GM18951 (cell line): ENCODE measurements at regions not wholly inside any gene's neighbourhood (a gene's known extent, or its start where the extent isn't known, plus 50 kb on each side); places are given as distances from the start of the nearest gene placed in this dataset.

Source experiments
- POLR2A ChIP-seq: IDR thresholded peaks from 4 replicates; pipeline ENCODE4 v1.6.1; 2011; ENCODE audit warnings: mild to moderate bottlenecking; ENCODE audit not compliant: insufficient read length, insufficient read depth; ENCODE audit errors: extremely low read depth
- in situ Hi-C: fragments of 300-500 bp; cut with MboI; formaldehyde crosslinking; loops from one replicate; pipeline ENCODE4 v1.12.0; 2022; ENCODE audit warnings: low sequenced_read_pairs, mixed read lengths, inconsistent platforms; ENCODE audit not compliant: unreplicated experiment

- TF ChIP-seq POLR2A: no peak
- in situ Hi-C loops: no loop called here
These were observed 546.1 kb downstream of the SUCLA2 start for GRCh38 chr13:47454986-47455385.

GRCh38 chr13:47437406-47437805 lies 540.6 kb upstream of the HTR2A start:
- no peak for TF ChIP-seq POLR2A
- in situ Hi-C loops: no loop called here

GRCh38 chr13:47433461-47434005 lies 536.7 kb upstream of the HTR2A start:
- TF ChIP-seq POLR2A: no peak
- in situ Hi-C loops: no loop called here

- TF ChIP-seq POLR2A: no peak
- in situ Hi-C loops: no loop called here
These were observed 529.4 kb upstream of the HTR2A start for GRCh38 chr13:47426126-47426849.

- TF ChIP-seq POLR2A: no peak
- in situ Hi-C loops: no loop called here
These were observed 524.7 kb upstream of the HTR2A start for GRCh38 chr13:47421525-47421924.

GRCh38 chr13:47420568-47420967 lies 523.7 kb upstream of the HTR2A start:
- in situ Hi-C loops: no loop called here
- no peak for TF ChIP-seq POLR2A

GRCh38 chr13:47420020-47420419 lies 523.2 kb upstream of the HTR2A start:
- in situ Hi-C loops: no loop called here
- TF ChIP-seq POLR2A: no peak

- no peak for TF ChIP-seq POLR2A
- in situ Hi-C loops: no loop called here
These were observed 521.5 kb upstream of the HTR2A start for GRCh38 chr13:47418206-47418920.

GRCh38 chr13:47417485-47417884 lies 520.6 kb upstream of the HTR2A start:
- in situ Hi-C loops: no loop called here
- no peak for TF ChIP-seq POLR2A

GRCh38 chr13:47415048-47415447 lies 518.2 kb upstream of the HTR2A start:
- in situ Hi-C loops: no loop called here

GRCh38 chr13:47413526-47413925 lies 516.7 kb upstream of the HTR2A start:
- in situ Hi-C loops: no loop called here
- no peak for TF ChIP-seq POLR2A

More at GRCh38 chr13:47415048-47415447, 518.2 kb upstream of the HTR2A start:
- TF ChIP-seq POLR2A: no peak

GRCh38 chr13:47413112-47413511 lies 516.3 kb upstream of the HTR2A start:
- no peak for TF ChIP-seq POLR2A
- in situ Hi-C loops: no loop called here

- in situ Hi-C loops: no loop called here
- TF ChIP-seq POLR2A: no peak
These were observed 512.9 kb upstream of the HTR2A start for GRCh38 chr13:47409778-47410177.

GRCh38 chr13:47408546-47409319 lies 511.9 kb upstream of the HTR2A start:
- no peak for TF ChIP-seq POLR2A
- in situ Hi-C loops: no loop called here

- no peak for TF ChIP-seq POLR2A
- in situ Hi-C loops: no loop called here
These were observed 511.0 kb upstream of the HTR2A start for GRCh38 chr13:47407808-47408207.
